ENCODE measurements at regions not wholly inside any gene's neighbourhood (a gene's known extent, or its start where the extent isn't known, plus 50 kb on each side); places are given as distances from the start of the nearest gene placed in this dataset.

- DNase-seq (ENCODE audit: low read depth, low spot score): no peak
- intact Hi-C loops (cut with micrococcal nuclease): no loop called here
- no peak for TF ChIP-seq SRF (IDR thresholded peaks at IDR 0.05; ENCODE audit: low read depth)
- TF ChIP-seq TCF7L2 (IDR thresholded peaks at IDR 0.05; ENCODE audit: borderline replicate concordance, extremely low read depth, insufficient read depth, insufficient read length): no peak
- TF ChIP-seq REST (IDR thresholded peaks at IDR 0.05; ENCODE audit: low read depth): no peak
- no peak for TF ChIP-seq ELF1 (IDR thresholded peaks at IDR 0.05; ENCODE audit: borderline replicate concordance, low read depth)
- TF ChIP-seq MAX (IDR thresholded peaks at IDR 0.05): no peak
- H3K27ac ChIP-seq (ENCODE audit: low read depth, low read length): no peak overlapping the region
- no peaks in the 10 kb centered on the region for H3K79me2 ChIP-seq (ENCODE audit: insufficient read depth, low read length)
- no peaks in the 10 kb centered on the region for H3K9me3 ChIP-seq (ENCODE audit: control insufficient read depth in 1 of 2, insufficient read depth in 1 of 2, low read depth in 1 of 2, low read length in 2 of 2)
- ChIA-PET POLR2A (no interaction called here), RAD21 (ENCODE audit: low non-redundant PET in 1 of 2, low total read pairs in 2 of 2, uncharacterized antibody in 2 of 2, unreplicated experiment in 2 of 2) (no interaction called here), CTCF (no interaction called here)
- H3K36me3 ChIP-seq (ENCODE audit: control insufficient read depth in 1 of 2, insufficient read depth in 2 of 2, low read length in 2 of 2): no peaks in the 10 kb centered on the region
- H3K9ac ChIP-seq (ENCODE audit: low read length): no peak overlapping the region
- H4K20me1 ChIP-seq (ENCODE audit: insufficient read depth): no peaks in the 10 kb centered on the region
- H3K4me1 ChIP-seq (ENCODE audit: control insufficient read depth in 1 of 2, insufficient read depth in 2 of 2, low read length in 2 of 2): no peaks in the 10 kb centered on the region
- no peak overlapping the region for H2AFZ ChIP-seq (ENCODE audit: low read depth, low read length, poor library complexity, severe bottlenecking)
- BruUV-seq (replicated peaks): no TSS peak
- H3K4me3 ChIP-seq (replicated peaks in 1 of 2; ENCODE audit: low read depth in 1 of 2, low read length in 2 of 2): no peak overlapping the region
- H3K9me2 ChIP-seq (ENCODE audit: insufficient read depth): no peaks in the 10 kb centered on the region
- H3K4me2 ChIP-seq (ENCODE audit: low read length): no peak overlapping the region
- no peaks in the 10 kb centered on the region for H3K27me3 ChIP-seq (ENCODE audit: insufficient read depth, low read length)
- no peak for ATAC-seq
Measured at GRCh38 chrX:124895947-124896346, 423.7 kb upstream of the TEX13C start.

GRCh38 chrX:124902953-124903352 lies 416.7 kb upstream of the TEX13C start:
- Histone ChIP-seq H3K79me2 (ENCODE audit: insufficient read depth, low read length) (no peaks in the 10 kb centered on the region), H3K4me2 (ENCODE audit: low read length) (no peak overlapping the region), H3K27me3 (ENCODE audit: insufficient read depth, low read length) (no peaks in the 10 kb centered on the region), H3K4me3 (replicated peaks in 1 of 2; ENCODE audit: low read depth in 1 of 2, low read length in 2 of 2) (no peak overlapping the region), H2AFZ (ENCODE audit: low read depth, low read length, poor library complexity, severe bottlenecking) (no peak overlapping the region), H4K20me1 (ENCODE audit: insufficient read depth) (no peaks in the 10 kb centered on the region), H3K27ac (ENCODE audit: low read depth, low read length) (no peak overlapping the region), H3K9ac (ENCODE audit: low read length) (no peak overlapping the region), H3K9me3 (ENCODE audit: control insufficient read depth in 1 of 2, insufficient read depth in 1 of 2, low read depth in 1 of 2, low read length in 2 of 2) (no peaks in the 10 kb centered on the region), H3K4me1 (ENCODE audit: control insufficient read depth in 1 of 2, insufficient read depth in 2 of 2, low read length in 2 of 2) (no peaks in the 10 kb centered on the region), H3K9me2 (ENCODE audit: insufficient read depth) (no peaks in the 10 kb centered on the region), H3K36me3 (ENCODE audit: control insufficient read depth in 1 of 2, insufficient read depth in 2 of 2, low read length in 2 of 2) (no peaks in the 10 kb centered on the region)
- RAD21 ChIA-PET (ENCODE audit: low non-redundant PET in 1 of 2, low total read pairs in 2 of 2, uncharacterized antibody in 2 of 2, unreplicated experiment in 2 of 2): no interaction called here
- CTCF ChIA-PET: no interaction called here
- DNase-seq (ENCODE audit: low read depth, low spot score) (no peak), ATAC-seq (no peak)
- intact Hi-C loops (cut with micrococcal nuclease): no loop called here
- POLR2A ChIA-PET: no interaction called here
- BruUV-seq (replicated peaks): no TSS peak
- no peak for TF ChIP-seq ZFX (IDR thresholded peaks at IDR 0.05)
- no peak for TF ChIP-seq MAX (IDR thresholded peaks at IDR 0.05)
- no peak for TF ChIP-seq CTCF (IDR thresholded peaks at IDR 0.05 in 2 of 3, conservative IDR thresholded peaks at IDR 0.05 in 1 of 3; ENCODE audit: borderline replicate concordance in 1 of 3, insufficient read depth in 1 of 3, low read depth in 2 of 3, low read length in 2 of 3)
- TF ChIP-seq POLR2A (IDR thresholded peaks at IDR 0.05; ENCODE audit: borderline replicate concordance, extremely low read depth, insufficient read depth, insufficient read length): no peak
- no peak for TF ChIP-seq REST (IDR thresholded peaks at IDR 0.05; ENCODE audit: low read depth)
- no peak for TF ChIP-seq ATF3 (IDR thresholded peaks at IDR 0.05)
- TF ChIP-seq POLR2AphosphoS5 (IDR thresholded peaks at IDR 0.05; ENCODE audit: low read depth, low read length): no peak

Measured in HCT116 (cell line).